Ovary (tissue), 3 donors: ENCODE measurements at regions not wholly inside any gene's neighbourhood (a gene's known extent, or its start where the extent isn't known, plus 50 kb on each side); places are given as distances from the start of the nearest gene placed in this dataset.

Experiments
- CTCF ChIP-seq, 3 donors: fragments of 450-650 bp in 2 of 3; fragments of 200-600 bp in 1 of 3; IDR thresholded peaks; one replicate each; pipeline versions ENCODE4 v1.5.1 to v1.8.0; 2016 to 2022; ENCODE audit warnings: antibody characterized with exemption in 3 of 3, mild to moderate bottlenecking in 1 of 3
- POLR2A ChIP-seq: fragments of 450-650 bp; IDR thresholded peaks from one replicate; pipeline ENCODE4 v1.6.1; 2017; ENCODE audit warnings: antibody characterized with exemption, mild to moderate bottlenecking, moderate library complexity
- donor health status: DM: no; HTN: no; CAD: no.

GRCh38 chr3:139248593-139249255 is 95.1 kb upstream of the MRPS22 start:
- TF ChIP-seq CTCF (IDR thresholded peaks at IDR 0.05) (no peak), POLR2A (no peak)
